ENCODE measurements at regions not wholly inside any gene's neighbourhood (a gene's known extent, or its start where the extent isn't known, plus 50 kb on each side); places are given as distances from the start of the nearest gene placed in this dataset.
"Not testable (repeated sequence)": the region's sequence is repeated elsewhere in the genome, so short reads cannot be mapped to it uniquely, and the experiment has no call there.

- no peak for DNase-seq
These were observed 187.6 kb downstream of the EPM2A start for GRCh38 chr6:145547594-145548335.

GRCh38 chr6:145548933-145549648 lies 186.2 kb downstream of the EPM2A start:
- no peak for DNase-seq

- DNase-seq: no peak
These were observed 184.2 kb downstream of the EPM2A start for GRCh38 chr6:145551164-145551563.

DNA sequence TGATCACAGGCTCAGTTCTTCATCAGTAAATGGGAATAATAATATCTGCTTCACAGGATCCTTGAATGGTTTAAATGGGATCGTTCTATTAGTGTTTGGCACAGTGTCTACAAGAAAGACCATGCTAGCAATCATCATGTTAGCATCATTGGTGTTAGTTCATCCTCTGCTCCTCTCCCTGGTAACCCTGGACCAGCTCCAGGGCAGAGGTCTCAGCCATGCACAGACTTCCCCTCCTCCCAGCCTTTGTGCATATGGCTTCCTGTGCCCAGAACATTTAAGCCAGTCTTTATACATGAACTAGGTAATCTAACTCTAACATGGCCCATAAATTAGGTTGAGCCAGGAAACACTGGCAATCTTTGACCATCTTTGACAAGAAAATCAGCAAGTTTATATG lies 180.2 kb downstream of the EPM2A start:
- no peak for DNase-seq

DNA sequence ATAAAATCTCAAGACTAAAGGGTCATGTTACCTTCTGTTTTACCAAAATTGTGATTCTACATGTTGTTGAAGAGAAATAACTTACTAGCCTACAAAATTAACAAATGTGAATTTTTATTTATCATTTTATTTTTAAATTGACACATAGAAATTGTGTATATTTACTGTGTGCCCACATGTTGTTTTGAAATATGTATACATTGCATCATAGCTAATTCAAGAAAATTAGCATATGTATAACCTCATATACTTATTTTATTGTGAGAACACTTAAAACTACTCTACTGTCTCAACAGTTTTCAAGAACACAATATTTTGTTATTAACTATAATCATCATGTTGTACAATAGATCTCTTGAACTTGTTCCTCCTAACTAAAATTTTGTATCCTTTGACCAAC lies 177.8 kb downstream of the EPM2A start:
- DNase-seq: no peak

GRCh38 chr6:145559836-145560235 lies 175.5 kb downstream of the EPM2A start:
- no peak for DNase-seq

GRCh38 chr6:145561095-145562072 lies 173.9 kb downstream of the EPM2A start:
- no peak for DNase-seq

DNA sequence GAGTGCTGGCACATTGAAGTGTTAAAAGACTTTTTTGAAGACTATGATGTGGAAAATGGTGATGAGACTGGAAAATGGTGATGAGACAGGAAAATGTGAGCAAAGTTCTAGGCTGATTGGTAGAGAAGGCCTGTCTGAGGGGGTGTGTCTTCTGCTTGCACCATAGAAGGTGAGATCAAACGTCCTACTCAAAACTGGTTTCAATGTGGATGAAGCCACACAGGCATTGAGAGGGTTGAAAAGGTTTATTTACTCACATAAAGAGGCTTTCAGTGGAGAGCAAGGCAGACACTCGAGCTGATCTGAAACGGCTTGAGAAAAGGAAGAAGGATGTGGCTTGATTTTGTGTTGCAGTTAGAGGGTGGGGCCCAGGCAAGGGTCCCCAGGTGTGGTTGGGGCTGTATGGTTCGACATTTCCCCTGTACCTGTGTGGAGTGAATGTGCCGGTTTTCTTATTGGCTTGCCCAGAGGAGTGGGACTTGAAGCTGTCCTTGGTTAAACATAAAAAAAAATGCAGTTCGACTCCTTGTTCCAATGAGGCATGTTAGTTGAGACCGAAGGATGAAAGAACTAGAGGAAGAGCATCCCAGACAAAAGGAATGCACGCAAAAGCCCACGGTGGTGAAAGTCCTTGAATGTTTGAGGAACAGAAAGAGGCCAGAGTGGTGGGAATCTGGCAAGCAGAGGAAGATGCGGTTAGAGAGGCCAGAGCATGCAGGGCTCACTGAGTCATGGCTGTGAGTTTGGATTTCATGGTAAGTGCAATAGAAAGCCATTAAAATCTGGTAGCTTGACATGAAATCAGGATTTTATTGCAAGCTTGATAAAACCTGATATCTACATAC lies 172.3 kb downstream of the EPM2A start:
- no peak for DNase-seq

DNA sequence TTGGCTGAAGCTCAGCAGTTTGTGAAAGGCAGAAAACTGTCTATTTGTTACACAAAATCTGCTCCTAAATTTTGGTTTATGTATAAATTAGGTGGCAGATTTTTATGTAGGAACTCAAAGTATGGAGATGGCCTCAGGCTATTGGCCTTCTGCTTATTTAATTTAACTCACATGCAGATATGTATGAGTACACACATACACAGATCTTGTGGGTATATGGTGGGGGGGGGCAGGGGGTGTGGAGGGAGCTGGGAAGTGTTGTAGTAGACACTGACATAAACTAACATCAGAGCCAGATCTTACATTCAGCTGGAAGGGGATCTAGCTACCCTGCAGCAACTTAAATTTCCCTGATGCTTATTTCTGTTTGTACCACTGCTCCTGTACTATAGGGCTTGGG lies 170.8 kb downstream of the EPM2A start:
- no peak for DNase-seq

GRCh38 chr6:145567684-145568252 lies 167.6 kb downstream of the EPM2A start:
- no peak for DNase-seq

- DNase-seq: no peak
These were observed 166.2 kb downstream of the EPM2A start for GRCh38 chr6:145569140-145569539.

DNA sequence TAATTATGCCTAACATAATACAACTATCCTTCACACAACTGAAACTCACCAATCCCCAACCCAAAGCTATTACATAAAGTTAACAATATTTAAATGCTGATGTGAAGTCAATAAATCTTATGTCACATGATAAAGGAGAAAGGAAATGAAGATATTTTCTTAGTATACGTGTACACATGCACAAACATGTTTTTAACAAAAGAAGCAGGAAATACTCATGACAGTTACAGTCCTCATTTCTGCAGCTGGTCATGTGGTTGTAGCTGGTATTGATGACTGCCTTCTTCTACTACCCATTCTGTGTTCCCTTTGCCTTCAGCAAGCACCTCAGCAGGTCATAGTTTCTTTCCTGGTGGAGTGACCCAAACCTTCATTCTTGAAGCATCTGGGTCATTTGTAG lies 165.0 kb downstream of the EPM2A start:
- not testable (repeated sequence) for DNase-seq

DNA sequence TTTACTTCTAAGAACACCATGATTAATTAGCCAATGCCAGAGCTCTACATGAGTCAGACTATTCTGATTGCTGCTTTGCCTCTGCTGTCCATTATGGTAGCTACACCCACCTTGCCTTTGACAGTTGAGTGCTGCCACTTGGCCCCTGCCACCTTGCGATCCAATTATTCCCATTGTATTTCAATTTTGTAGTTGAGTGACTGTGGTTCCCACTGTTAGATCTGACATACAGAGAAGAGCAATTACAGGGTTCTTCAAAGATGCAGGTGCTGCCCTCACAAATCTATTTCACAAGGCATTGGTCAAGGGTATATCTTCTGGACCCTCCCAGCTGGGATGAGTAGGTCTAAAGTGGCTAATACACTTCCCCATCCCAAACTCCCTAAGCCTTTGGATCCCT lies 161.1 kb downstream of the EPM2A start:
- DNase-seq: not testable (repeated sequence)
